OCI-LY3 (cell line): ENCODE measurements at regions not wholly inside any gene's neighbourhood (a gene's known extent, or its start where the extent isn't known, plus 50 kb on each side); places are given as distances from the start of the nearest gene placed in this dataset.

Experiments used
- H2AFZ ChIP-seq: fragments of 200-600, 300-600 bp; shearing (Covaris generic); 2 replicates; pipeline ENCODE4 v1.6.0; 2014; ENCODE audit warnings: antibody characterized with exemption, low read depth, low read length
- H3K27ac ChIP-seq: fragments of 200-600, 300-600 bp; sonication (generic); 2 replicates; pipeline ENCODE4 v1.5.1; 2014; ENCODE audit warnings: mild to moderate bottlenecking, low read length, moderate library complexity, mixed read lengths
- H3K27me3 ChIP-seq: fragments of 200-600, 300-600 bp; sonication (generic); 2 replicates; pipeline ENCODE4 v1.6.1; 2014; ENCODE audit warnings: low read depth, low read length, mixed read lengths
- H3K36me3 ChIP-seq: fragments of 200-600, 300-600 bp; sonication (generic); replicated peaks from 2 replicates; pipeline ENCODE3; 2014; ENCODE audit warnings: low read depth, low read length, mixed read lengths
- H3K4me1 ChIP-seq: fragments of 300-600, 200-600 bp; sonication (generic); 2 replicates; pipeline ENCODE4 v1.6.1; 2014; ENCODE audit warnings: low read length, mixed read lengths
- H3K4me2 ChIP-seq: fragments of 200-600, 300-600 bp; sonication (generic); 2 replicates; pipeline ENCODE4 v1.6.1; 2014; ENCODE audit warnings: low read length, mixed read lengths
- H3K4me3 ChIP-seq: fragments of 300-600, 200-600 bp; sonication (generic); 2 replicates; pipeline ENCODE4 v1.5.1; 2014; ENCODE audit warnings: antibody characterized with exemption, mild to moderate bottlenecking, low read length, moderate library complexity
- H3K79me2 ChIP-seq: fragments of 300-600, 200-600 bp; shearing (Covaris generic); 2 replicates; pipeline ENCODE4 v1.6.1; 2014; ENCODE audit warnings: mild to moderate bottlenecking, low read length, mixed read lengths
- H3K9ac ChIP-seq: fragments of 300-600, 200-600 bp; shearing (Covaris generic); 2 replicates; pipeline ENCODE4 v1.6.0; 2014; ENCODE audit warnings: mild to moderate bottlenecking, low read length, moderate library complexity
- H3K9me3 ChIP-seq: fragments of 200-600, 300-600 bp; shearing (Covaris generic); 2 replicates; pipeline ENCODE4 v1.6.1; 2014; ENCODE audit warnings: low read length, mixed read lengths; ENCODE audit not compliant: insufficient read depth
- H4K20me1 ChIP-seq: fragments of 200-600, 300-600 bp; sonication (generic); 2 replicates; pipeline ENCODE4 v1.6.1; 2016; ENCODE audit warnings: low read length, mixed read lengths; ENCODE audit not compliant: insufficient read depth
- CTCF ChIP-seq: fragments of 200-600, 300-600 bp; sonication (generic); IDR thresholded peaks from 2 replicates; pipeline ENCODE4 v1.5.1; 2014; ENCODE audit warnings: antibody characterized with exemption, low read length, low read depth
- EZH2phosphoT487 ChIP-seq: fragments of 200-600 bp; shearing (Covaris generic); IDR thresholded peaks from 2 replicates; pipeline ENCODE4 v1.6.1; 2018; ENCODE audit warnings: antibody characterized with exemption, mixed run types, low read depth

GRCh38 chr16:80203821-80204220 lies 337.0 kb upstream of the DYNLRB2 start:
- Histone ChIP-seq H3K4me3 (no peak overlapping the region), H2AFZ (no peak overlapping the region)
- TF ChIP-seq EZH2phosphoT487 (no peak), CTCF (no peak)

GRCh38 chr16:80202831-80203413 lies 337.9 kb upstream of the DYNLRB2 start:
- Histone ChIP-seq H4K20me1 (no peaks in the 10 kb centered on the region), H3K9me3 (no peaks in the 10 kb centered on the region), H3K27ac (no peak overlapping the region), H3K27me3 (no peaks in the 10 kb centered on the region; the same call in 1 of the 2 replicates), H3K79me2 (no peaks in the 10 kb centered on the region), H2AFZ (no peak overlapping the region), H3K36me3 (no peaks in the 10 kb centered on the region), H3K4me2 (no peak overlapping the region), H3K4me3 (no peak overlapping the region), H3K9ac (no peak overlapping the region), H3K4me1 (no peaks in the 10 kb centered on the region)
- TF ChIP-seq CTCF (no peak), EZH2phosphoT487 (no peak)

More at GRCh38 chr16:80203821-80204220, 337.0 kb upstream of the DYNLRB2 start:
- Histone ChIP-seq H3K36me3 (no peaks in the 10 kb centered on the region), H4K20me1 (no peaks in the 10 kb centered on the region), H3K4me1 (no peaks in the 10 kb centered on the region), H3K27me3 (no peaks in the 10 kb centered on the region; the same call in 1 of the 2 replicates), H3K9ac (no peak overlapping the region), H3K4me2 (no peak overlapping the region), H3K27ac (no peak overlapping the region), H3K79me2 (no peaks in the 10 kb centered on the region), H3K9me3 (no peaks in the 10 kb centered on the region)

GRCh38 chr16:80200079-80200478 lies 340.7 kb upstream of the DYNLRB2 start:
- TF ChIP-seq EZH2phosphoT487, result no peak
- no peak for TF ChIP-seq CTCF
- H3K9me3 ChIP-seq, result no peaks in the 10 kb centered on the region
- no peaks in the 10 kb centered on the region; the same call in 1 of the 2 replicates for H3K27me3 ChIP-seq
- no peak overlapping the region for H3K27ac ChIP-seq
- no peak overlapping the region for H2AFZ ChIP-seq
- no peaks in the 10 kb centered on the region for H3K36me3 ChIP-seq
- H3K4me2 ChIP-seq, result no peak overlapping the region
- no peaks in the 10 kb centered on the region for H3K79me2 ChIP-seq
- H3K4me3 ChIP-seq, result no peak overlapping the region
- no peaks in the 10 kb centered on the region for H4K20me1 ChIP-seq
- H3K4me1 ChIP-seq, result no peaks in the 10 kb centered on the region
- H3K9ac ChIP-seq, result no peak overlapping the region

GRCh38 chr16:80199614-80200013 lies 341.2 kb upstream of the DYNLRB2 start:
- Histone ChIP-seq H3K9ac (no peak overlapping the region), H3K36me3 (no peaks in the 10 kb centered on the region), H3K4me2 (no peak overlapping the region), H3K4me1 (no peaks in the 10 kb centered on the region), H4K20me1 (no peaks in the 10 kb centered on the region), H2AFZ (no peak overlapping the region), H3K79me2 (no peaks in the 10 kb centered on the region), H3K27me3 (no peaks in the 10 kb centered on the region; the same call in 1 of the 2 replicates), H3K27ac (no peak overlapping the region), H3K4me3 (no peak overlapping the region), H3K9me3 (no peaks in the 10 kb centered on the region)
- TF ChIP-seq EZH2phosphoT487, result no peak
- TF ChIP-seq CTCF, result no peak
